Body of pancreas (tissue), 4 donors: ENCODE measurements at regions not wholly inside any gene's neighbourhood (a gene's known extent, or its start where the extent isn't known, plus 50 kb on each side); places are given as distances from the start of the nearest gene placed in this dataset.

Experiments used
- ATAC-seq: fragments of 150-250 bp; one replicate; pipeline ENCODE4 v1.9.1; 2016
- DNase-seq, 4 donors: peaks; one replicate each; pipeline ENCODE4 v3.0.0-alpha.2; 2019
- H3K27ac ChIP-seq, 4 donors: fragments of 200-600 bp; sonication (generic); 1 replicate in 3 of 4; 2 replicates in 1 of 4; pipeline versions ENCODE4 v1.5.1 to v1.6.1; 2016 to 2019; ENCODE audit warnings: mild to moderate bottlenecking in 1 of 4, mixed read lengths in 1 of 4, moderate library complexity in 1 of 4
- H3K27me3 ChIP-seq, 2 donors: fragments of 200-600 bp; sonication (generic); one replicate each; pipeline ENCODE4 v1.6.0; 2016; ENCODE audit warnings: mild to moderate bottlenecking in 1 of 2
- H3K36me3 ChIP-seq, 2 donors: fragments of 200-600 bp; sonication (generic); replicated peaks in 1 of 2; 2 replicates each; pipeline ENCODE4 v1.5.1; 2016; ENCODE audit warnings: low read depth in 2 of 2; ENCODE audit not compliant: insufficient read depth in 1 of 2
- H3K4me1 ChIP-seq: fragments of 200-600 bp; sonication (generic); one replicate; pipeline ENCODE4 v1.6.0; 2016
- H3K4me3 ChIP-seq, 2 donors: fragments of 200-600 bp; sonication (generic); 1 replicate in 1 of 2; 2 replicates in 1 of 2; pipeline ENCODE4 v1.5.1; 2016 to 2019
- H3K9me3 ChIP-seq, 3 donors: fragments of 200-600 bp; sonication (generic); 1 replicate in 2 of 3; 2 replicates in 1 of 3; pipeline ENCODE4 v1.5.1; 2016
- POLR2A ChIP-seq, 3 donors: fragments of 450-650 bp; IDR thresholded peaks; one replicate each; pipeline ENCODE4 v1.6.1; 2016; ENCODE audit warnings: antibody characterized with exemption in 3 of 3, mild to moderate bottlenecking in 2 of 3
- WGBS, 2 donors: methylation state at CpG; one replicate each; pipeline ENCODE4 v1.1.5; 2017; 5-methylcytosine and 5-hydroxymethylcytosine counted together
- intact Hi-C: fragments of 100-400 bp; cut with DNase I; formaldehyde crosslinking; loops from one replicate; pipeline ENCODE4 v1.15.1; 2023
- TF ChIP-seq, protein P1 (sequence below), 7 experiments: fragments of 450-650 bp in 4 of 7; fragments of 200-600 bp in 3 of 7; sonication (generic) in 3 of 7; IDR thresholded peaks; one replicate each; pipeline ENCODE4 v1.5.1; 2016 to 2019; ENCODE audit warnings: antibody characterized with exemption in 7 of 7

DNA sequence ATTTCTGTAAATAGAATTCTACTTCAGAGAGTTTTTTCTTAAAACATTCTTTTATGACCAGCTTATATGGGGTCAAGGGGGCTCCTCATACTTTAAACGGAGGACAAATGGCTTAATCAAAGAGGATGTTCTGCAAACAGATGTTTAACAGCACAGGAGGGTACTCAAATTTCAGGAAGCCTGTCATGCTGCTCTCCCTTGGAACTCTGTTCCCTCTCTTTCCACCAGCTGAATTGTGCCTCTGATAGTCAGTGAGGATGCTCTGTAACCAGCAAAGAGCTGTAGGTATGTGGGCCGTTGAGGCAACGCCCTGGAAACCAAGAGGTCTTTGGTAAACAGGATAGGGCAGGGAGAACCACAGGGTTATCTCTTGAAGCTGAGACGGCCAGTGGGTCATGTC is 161.1 kb downstream of the C5orf15 start:
- no peak for TF ChIP-seq POLR2A (IDR thresholded peaks at IDR 0.05)
- TF ChIP-seq, protein P1, sequence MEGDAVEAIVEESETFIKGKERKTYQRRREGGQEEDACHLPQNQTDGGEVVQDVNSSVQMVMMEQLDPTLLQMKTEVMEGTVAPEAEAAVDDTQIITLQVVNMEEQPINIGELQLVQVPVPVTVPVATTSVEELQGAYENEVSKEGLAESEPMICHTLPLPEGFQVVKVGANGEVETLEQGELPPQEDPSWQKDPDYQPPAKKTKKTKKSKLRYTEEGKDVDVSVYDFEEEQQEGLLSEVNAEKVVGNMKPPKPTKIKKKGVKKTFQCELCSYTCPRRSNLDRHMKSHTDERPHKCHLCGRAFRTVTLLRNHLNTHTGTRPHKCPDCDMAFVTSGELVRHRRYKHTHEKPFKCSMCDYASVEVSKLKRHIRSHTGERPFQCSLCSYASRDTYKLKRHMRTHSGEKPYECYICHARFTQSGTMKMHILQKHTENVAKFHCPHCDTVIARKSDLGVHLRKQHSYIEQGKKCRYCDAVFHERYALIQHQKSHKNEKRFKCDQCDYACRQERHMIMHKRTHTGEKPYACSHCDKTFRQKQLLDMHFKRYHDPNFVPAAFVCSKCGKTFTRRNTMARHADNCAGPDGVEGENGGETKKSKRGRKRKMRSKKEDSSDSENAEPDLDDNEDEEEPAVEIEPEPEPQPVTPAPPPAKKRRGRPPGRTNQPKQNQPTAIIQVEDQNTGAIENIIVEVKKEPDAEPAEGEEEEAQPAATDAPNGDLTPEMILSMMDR (IDR thresholded peaks at IDR 0.05): no peak
- 25 to 42% methylated on average over 4 of the region's 4 CpGs for WGBS, 2 donors
- no peak overlapping the region for H3K27ac ChIP-seq

DNA sequence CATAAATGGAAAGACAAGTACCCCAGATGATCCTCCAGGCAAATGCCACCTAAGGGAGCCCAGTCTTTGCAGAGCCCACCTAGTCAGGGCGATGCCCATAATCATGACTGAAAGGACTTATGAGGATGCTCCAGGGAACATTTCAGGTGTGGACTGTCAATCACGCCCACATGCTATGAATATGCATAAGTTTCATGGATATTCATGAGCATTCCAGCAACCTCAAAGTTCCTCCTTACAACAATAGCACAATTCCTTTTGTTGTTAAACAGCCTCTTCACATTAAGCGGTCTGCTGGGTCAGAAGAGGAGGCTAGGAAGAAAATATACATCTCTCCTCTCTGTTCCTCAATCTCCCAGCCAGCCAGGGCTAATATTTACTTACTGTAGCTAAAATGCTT is 161.6 kb downstream of the C5orf15 start:
- no peak for TF ChIP-seq POLR2A (IDR thresholded peaks at IDR 0.05)
- TF ChIP-seq, protein P1 (IDR thresholded peaks at IDR 0.05): no peak
- intact Hi-C loops: no loop called here
- ATAC-seq (no peak), DNase-seq (no peak)
- H3K4me3 ChIP-seq: no peak overlapping the region
- H3K27me3 ChIP-seq: no peaks in the 10 kb centered on the region
- H3K36me3 ChIP-seq: no peaks in the 10 kb centered on the region
- H3K27ac ChIP-seq: no peak overlapping the region
- peaks cover 5% of the 10 kb centered on the region for H3K4me1 ChIP-seq
- 53 to 61% methylated on average over 3 of the region's 3 CpGs for WGBS, 2 donors
- H3K9me3 ChIP-seq: no peaks in the 10 kb centered on the region

More for the DNA sequence above, 161.1 kb downstream of the C5orf15 start:
- ATAC-seq (no peak), DNase-seq (no peak)
- Histone ChIP-seq H3K4me3 (no peak overlapping the region), H3K9me3 (no peaks in the 10 kb centered on the region), H3K27me3 (no peaks in the 10 kb centered on the region), H3K36me3 (no peaks in the 10 kb centered on the region), H3K4me1 (peaks cover under 1% of the 10 kb centered on the region)
- intact Hi-C loops: no loop called here

DNA sequence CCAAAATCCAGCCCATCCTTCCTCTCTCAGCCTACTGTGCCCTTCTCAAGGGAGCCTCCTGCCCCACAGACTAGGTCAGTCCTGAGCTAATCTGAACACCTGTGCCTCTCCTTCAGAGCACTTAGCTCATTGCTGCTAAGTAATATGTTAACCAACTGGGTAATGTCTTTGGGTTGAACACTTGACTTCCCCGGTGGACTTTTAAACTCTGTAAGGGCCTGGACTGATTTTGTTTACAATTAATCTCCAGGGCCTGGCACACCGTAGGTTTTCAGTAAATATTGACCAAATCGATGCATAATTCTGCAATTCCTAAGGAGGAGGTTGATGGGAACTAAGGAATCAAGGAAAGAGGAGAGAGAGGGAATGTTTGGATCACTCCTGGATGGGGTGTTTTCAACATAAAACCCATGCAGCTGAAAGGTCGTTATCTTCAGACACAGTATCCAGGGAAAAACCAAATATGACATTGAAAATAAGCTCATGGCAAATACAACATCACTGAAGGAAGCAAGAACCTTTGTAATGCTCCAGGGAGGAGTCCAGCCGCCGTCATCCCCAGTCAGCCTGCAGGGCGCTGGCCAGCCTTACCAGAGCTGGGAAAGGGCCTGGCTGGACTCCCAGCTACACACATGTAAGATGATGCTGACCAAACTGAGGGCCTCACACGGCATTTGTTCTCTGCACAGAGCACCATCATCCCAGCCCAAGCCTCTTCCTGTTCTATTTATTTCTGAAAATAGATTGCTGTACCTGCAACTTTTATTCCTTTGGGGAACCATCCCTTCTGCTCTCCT is 166.3 kb downstream of the C5orf15 start:
- ATAC-seq: peak; percentile 50
- Histone ChIP-seq H3K27ac (no peak overlapping the region), H3K4me3 (no peak overlapping the region), H3K4me1 (peaks cover 11% of the 10 kb centered on the region), H3K27me3 (no peaks in the 10 kb centered on the region), H3K36me3 (no peaks in the 10 kb centered on the region), H3K9me3 (no peaks in the 10 kb centered on the region)
- peak; percentile 22 to 44 (median 42) for DNase-seq
- 15 to 19% methylated on average over 8 of the region's 8 CpGs for WGBS, 2 donors
- intact Hi-C loops: no loop called here
- no peak for TF ChIP-seq POLR2A (IDR thresholded peaks at IDR 0.05)
- TF ChIP-seq, protein P1 (IDR thresholded peaks at IDR 0.05): no peak

DNA sequence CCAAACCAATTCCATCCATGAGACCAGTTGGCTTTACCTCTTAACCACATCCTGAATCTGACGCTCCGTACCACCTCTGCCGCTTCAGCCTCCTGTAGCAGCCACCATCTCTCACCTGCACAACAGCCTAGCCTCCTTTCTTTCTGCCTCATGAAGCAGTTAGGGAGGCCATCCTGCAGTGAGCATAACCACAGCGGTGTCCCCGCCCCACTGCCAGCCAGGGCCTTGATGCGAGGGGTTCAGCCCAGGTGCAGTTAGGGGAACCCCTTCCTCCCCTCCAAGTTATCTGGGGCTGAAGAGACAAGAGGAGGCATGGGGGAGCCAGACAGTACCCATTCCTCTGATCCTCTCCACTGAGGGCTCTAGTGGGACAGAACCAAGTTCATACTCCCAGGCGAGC is 167.0 kb downstream of the C5orf15 start:
- no peak overlapping the region for H3K4me3 ChIP-seq
- DNase-seq (no peak), ATAC-seq (no peak)
- peaks cover 11% of the 10 kb centered on the region for H3K4me1 ChIP-seq
- no peaks in the 10 kb centered on the region for H3K9me3 ChIP-seq
- no peaks in the 10 kb centered on the region for H3K36me3 ChIP-seq
- H3K27me3 ChIP-seq: no peaks in the 10 kb centered on the region
- TF ChIP-seq, protein P1 (IDR thresholded peaks at IDR 0.05): no peak
- TF ChIP-seq POLR2A (IDR thresholded peaks at IDR 0.05): no peak
- H3K27ac ChIP-seq: no peak overlapping the region
- intact Hi-C loops: no loop called here
- WGBS, 2 donors: 90 to 96% methylated on average over 7 of the region's 7 CpGs
